NCI-H2227 treated with DMSO at 0.1 percent for 48 hours (cell line): ENCODE measurements at regions not wholly inside any gene's neighbourhood (a gene's known extent, or its start where the extent isn't known, plus 50 kb on each side); places are given as distances from the start of the nearest gene placed in this dataset.

Source experiments
- DNase-seq: peaks from one replicate; lab custom pipeline; 2025; lab: John Stamatoyannopoulos, UW

- DNase-seq = no peak
Observed at GRCh38 chr11:80054582-80055165, 613.8 kb upstream of the TENM4 start.

- no peak for DNase-seq
Observed at GRCh38 chr11:80048513-80048912, 607.7 kb upstream of the TENM4 start.

- DNase-seq = no peak
Observed at GRCh38 chr11:80041136-80042000, 600.5 kb upstream of the TENM4 start.

- no peak for DNase-seq
Observed at GRCh38 chr11:80034801-80035200, 594.0 kb upstream of the TENM4 start.

- no peak for DNase-seq
Observed at GRCh38 chr11:80031014-80031600, 590.3 kb upstream of the TENM4 start.

- no peak for DNase-seq
Observed at GRCh38 chr11:80028998-80029397, 588.2 kb upstream of the TENM4 start.

- DNase-seq = no peak
Observed at GRCh38 chr11:80024119-80024518, 583.3 kb upstream of the TENM4 start.

- DNase-seq = no peak
Observed at GRCh38 chr11:80023386-80023785, 582.6 kb upstream of the TENM4 start.

- DNase-seq = no peak
Observed at GRCh38 chr11:80010536-80010935, 569.7 kb upstream of the TENM4 start.

GRCh38 chr11:80009081-80009480 is 568.3 kb upstream of the TENM4 start:
- DNase-seq = no peak

GRCh38 chr11:80007616-80008015 is 566.8 kb upstream of the TENM4 start:
- DNase-seq = no peak

- no peak for DNase-seq
Observed at GRCh38 chr11:79990141-79990540, 549.3 kb upstream of the TENM4 start.

- DNase-seq = no peak
Observed at GRCh38 chr11:79982185-79982584, 541.4 kb upstream of the TENM4 start.

- DNase-seq = no peak
Observed at GRCh38 chr11:79980916-79981315, 540.1 kb upstream of the TENM4 start.

GRCh38 chr11:79973721-79974617 is 533.1 kb upstream of the TENM4 start:
- no peak for DNase-seq

GRCh38 chr11:79971255-79971654 is 530.4 kb upstream of the TENM4 start:
- no peak for DNase-seq

- no peak for DNase-seq
Observed at GRCh38 chr11:79966592-79966991, 525.8 kb upstream of the TENM4 start.

GRCh38 chr11:79963856-79964645 is 523.2 kb upstream of the TENM4 start:
- DNase-seq = no peak

GRCh38 chr11:79960461-79960860 is 519.6 kb upstream of the TENM4 start:
- no peak for DNase-seq

- no peak for DNase-seq
Observed at GRCh38 chr11:79959318-79959717, 518.5 kb upstream of the TENM4 start.

- no peak for DNase-seq
Observed at GRCh38 chr11:79957702-79958101, 516.9 kb upstream of the TENM4 start.
